GM19397 (cell line): ENCODE measurements at regions not wholly inside any gene's neighbourhood (a gene's known extent, or its start where the extent isn't known, plus 50 kb on each side); places are given as distances from the start of the nearest gene placed in this dataset.

ENCODE experiments used
- ATAC-seq: cut with Tn5 transposase; IDR thresholded peaks from one replicate; pipeline ENCODE4 v1.9.1; 2021; ENCODE audit warnings: mild to moderate bottlenecking, moderate library complexity; ENCODE audit not compliant: unreplicated experiment

DNA sequence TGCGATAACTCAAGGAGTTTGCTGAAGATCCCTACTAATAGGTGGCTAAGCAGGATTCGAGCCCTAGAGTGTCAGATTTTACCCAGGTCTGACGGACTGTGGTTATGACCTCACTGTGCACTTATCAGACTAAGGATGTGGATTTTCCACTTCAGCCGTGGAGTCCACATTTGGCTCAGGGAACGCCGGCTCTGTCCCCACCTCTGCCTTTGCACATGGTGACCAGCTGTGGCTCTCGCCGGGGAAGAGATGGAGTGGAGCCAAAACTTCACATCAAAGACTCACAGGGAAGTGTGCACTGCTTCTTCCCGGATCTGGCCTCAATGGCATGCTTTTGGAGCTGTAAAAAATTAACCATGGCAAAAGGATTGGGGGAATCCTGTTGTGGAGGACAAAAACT lies 249.3 kb upstream of the APCDD1 start:
- ATAC-seq = no peak

DNA sequence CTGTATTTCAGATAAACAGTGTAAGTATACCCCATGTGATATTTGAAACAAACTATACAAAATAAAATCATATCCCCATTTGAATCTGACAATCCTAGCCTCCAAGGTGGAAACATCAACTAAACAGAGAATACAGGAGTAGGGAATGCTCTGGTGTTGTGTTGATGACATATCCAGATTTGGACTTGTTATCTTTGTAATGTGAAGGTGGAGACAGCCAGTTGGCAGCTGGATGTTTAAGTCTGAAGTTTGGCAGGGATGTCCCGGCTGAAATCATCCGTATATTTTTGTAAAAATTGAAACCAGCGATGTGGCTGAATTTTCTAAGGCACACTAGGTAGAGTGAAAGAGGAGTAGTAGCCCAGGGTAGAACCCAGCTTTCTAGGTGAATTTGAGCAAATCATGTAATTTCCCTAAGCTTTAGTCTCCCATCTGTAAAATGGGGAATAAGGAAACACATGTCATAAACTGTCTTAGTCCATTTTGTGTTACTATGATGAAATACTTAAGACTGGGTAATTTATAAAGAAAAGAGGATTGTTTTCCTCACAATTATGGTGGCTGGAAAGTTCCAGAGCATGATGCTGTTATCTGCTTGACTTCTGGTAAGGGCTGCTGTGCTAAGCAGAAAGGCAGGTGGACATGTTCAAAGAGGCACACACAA lies 246.6 kb upstream of the APCDD1 start:
- ATAC-seq = no peak

DNA sequence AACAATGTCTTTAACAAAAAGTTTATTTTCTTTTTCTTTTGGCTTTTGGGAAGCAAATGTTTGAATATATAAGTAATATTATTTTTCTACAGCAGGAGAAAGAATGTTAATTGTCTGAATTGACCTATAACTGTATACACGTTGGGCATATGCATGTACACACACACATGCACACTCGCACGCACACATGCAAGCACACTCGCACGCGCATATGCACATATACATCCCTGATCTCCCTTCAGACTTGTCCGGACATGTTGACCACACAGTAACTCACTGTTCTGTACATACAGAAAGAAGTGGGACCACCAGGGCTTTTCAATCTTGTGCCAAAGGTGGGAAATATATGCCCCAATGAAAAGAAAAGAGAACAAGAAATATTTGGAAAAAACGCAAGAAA lies 245.1 kb upstream of the APCDD1 start:
- no peak for ATAC-seq

DNA sequence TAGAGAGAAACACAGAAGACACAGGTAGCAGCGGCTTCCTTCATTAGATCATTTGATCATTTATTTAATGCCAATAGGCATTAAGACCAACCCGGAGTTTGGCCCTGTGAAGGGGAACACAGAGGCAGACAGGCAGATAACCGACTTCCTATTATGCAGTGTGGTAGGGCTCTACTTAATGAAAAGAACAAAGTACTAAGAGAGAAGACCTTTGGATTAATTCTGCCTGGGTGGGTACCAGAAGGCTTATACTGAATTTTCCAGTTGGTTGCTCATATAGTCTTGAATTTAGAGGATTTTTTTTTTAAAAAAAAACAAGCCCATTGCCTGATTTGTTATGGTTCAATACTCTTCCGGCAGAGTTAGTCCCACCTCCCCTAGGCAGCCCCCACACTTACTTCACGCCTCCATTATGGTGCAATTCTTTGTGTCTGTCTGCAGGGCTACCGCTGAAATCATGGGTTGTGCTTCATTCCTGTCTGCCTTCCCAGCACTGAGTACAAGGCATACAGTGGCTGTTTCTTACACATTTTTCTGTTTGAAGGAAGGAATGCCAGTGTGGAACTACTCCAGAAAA lies 244.3 kb upstream of the APCDD1 start:
- ATAC-seq = no peak

DNA sequence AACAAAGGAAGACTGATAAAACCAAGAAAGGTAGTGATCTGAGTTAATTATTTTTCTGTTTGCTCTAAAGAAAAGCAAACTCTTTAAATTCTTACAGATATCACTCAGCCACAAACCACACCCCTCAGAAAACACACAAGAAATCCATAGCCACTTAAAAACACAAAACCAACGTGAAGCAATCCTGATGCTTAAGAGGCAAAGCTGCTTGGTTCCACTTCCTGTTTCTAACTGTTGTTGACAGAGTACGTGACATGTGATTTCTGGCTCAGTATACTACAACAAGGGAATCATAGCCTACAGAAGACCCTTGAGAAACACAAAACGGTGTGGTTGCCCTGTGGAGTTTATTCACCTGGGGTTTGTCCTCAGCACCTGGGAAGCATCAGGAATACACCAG lies 240.9 kb upstream of the APCDD1 start:
- ATAC-seq = peak; percentile 74

DNA sequence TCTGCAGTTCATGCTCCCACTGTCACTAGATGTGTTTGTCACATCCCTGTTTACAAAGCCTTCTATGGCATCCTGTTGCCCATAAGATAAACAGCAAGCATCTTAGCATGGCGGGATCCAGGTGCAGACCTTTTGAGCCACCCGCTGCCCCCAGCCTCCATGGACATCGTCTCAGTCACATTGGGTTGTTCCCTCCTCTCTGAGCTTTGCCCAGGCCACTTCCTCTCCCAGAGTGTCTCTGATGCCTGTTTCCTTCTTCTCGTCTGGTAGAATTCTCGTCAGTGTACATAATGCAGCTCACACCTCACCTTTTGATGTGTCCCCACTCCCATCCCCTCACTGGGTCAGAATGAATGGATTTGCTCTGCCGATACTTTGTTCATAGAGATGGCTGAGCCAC lies 239.0 kb upstream of the APCDD1 start:
- no peak for ATAC-seq

DNA sequence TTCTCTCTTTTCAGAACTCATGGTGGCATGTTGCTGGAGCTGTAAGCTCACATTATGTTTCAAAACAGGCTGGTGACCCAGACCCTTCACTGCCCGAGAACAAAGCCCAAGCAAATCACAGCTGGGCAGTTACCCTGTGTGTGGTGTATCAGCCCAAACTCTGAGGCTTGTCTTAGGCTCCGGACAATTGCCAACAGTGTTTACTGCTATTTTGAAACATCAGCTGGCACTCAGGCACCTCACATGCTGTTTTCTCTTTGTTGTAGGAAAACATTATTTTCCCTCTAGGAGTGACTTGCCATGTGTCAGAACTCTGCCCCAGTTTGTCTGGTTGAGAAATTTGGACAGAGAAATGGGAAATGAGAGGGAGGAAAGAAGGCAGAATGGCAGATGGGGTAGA lies 237.6 kb upstream of the APCDD1 start:
- ATAC-seq = no peak

DNA sequence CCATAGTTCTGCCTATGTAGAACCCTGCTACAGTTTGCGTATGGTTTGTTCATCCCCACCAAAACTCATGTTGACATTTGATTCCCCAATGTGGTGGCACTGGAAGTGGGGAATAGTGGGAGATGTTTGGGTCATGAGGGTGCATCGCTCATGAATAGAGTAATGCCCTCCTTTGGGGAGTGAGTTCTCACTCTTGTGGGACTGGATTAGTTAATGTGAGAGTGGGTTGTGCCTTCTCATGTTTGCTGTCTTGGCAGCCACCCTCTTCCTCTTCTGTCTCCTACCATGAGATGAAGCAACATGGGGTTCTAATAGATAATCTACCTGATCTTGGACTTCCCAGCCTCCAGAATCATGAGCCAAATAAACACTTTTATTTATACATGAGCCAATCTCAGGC lies 237.2 kb upstream of the APCDD1 start:
- ATAC-seq = no peak

DNA sequence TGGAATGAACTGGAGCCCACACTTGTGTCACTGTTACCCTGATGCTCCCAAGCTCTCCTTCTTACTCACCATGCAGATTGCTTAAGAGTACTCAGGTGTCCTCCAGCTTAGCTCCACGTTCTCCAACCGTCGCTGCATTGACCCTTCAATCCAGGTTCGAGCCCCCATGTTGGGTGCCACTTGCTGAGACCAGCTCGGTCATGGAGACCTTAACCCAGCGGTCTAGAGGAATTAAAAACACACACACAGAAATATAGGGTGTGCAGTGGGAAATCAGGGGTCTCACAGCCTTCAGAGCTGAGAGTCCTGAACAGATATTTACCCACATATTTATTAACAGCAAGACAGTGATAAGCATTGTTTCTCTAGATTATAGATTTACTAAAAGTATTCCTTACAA lies 229.1 kb upstream of the APCDD1 start:
- ATAC-seq = no peak

DNA sequence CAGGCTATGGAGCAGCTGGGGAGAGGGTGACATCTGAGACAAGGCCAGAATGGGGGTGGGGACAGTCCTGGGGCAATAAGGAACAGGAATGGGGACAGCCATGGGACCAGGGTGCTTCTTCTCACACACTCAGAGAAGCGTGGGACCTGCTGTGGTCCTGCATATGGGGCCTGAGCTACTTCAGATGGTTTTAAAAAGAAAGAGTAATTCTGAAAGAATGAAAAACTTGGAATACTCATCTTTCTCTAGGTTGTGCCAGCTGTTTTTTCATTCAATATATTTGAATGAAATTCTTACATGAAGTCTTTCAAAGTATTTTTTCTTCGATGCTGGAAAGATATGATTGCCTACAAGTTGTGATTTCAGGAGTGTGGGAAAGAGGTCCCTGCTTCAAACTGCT lies 227.5 kb upstream of the APCDD1 start:
- ATAC-seq = no peak

DNA sequence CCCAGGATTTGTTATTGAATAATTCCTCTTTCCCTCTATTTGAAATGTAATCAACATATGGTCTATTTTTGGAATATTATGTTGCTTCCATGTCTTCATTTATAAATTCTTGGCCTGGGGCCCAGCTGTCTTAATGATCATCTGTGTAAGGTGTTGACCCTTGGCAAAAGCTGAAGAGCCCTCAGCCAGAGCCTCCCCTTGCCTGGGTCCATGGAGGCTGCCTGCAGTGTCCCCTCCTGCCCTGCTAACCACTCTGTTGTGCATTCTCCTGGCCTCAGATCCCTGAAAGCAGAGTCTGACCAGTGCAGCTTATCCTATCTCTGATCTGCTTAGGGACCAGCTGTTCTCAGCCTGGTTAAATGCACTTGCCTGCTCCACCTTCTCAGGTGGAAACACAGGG lies 226.1 kb upstream of the APCDD1 start:
- ATAC-seq = no peak

DNA sequence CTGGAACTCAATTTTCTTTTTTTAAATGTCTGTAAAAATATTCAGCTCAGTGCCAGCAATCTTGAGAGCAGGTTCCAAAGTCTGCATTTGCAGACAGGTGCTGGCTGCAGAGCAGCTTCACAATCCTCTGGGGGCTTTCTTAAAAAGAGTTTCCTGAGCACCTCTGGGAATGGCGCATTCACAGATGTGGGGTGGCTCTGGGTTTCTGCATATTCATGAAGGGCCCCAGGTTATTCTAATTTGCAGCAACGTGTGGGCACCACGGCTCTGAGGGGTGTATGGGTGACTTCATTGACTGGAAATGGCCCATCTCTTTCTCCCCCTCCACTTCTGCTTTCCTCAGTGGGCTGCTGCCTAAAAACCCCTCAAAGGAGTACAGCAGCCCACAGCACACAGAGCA lies 225.0 kb upstream of the APCDD1 start:
- no peak for ATAC-seq

DNA sequence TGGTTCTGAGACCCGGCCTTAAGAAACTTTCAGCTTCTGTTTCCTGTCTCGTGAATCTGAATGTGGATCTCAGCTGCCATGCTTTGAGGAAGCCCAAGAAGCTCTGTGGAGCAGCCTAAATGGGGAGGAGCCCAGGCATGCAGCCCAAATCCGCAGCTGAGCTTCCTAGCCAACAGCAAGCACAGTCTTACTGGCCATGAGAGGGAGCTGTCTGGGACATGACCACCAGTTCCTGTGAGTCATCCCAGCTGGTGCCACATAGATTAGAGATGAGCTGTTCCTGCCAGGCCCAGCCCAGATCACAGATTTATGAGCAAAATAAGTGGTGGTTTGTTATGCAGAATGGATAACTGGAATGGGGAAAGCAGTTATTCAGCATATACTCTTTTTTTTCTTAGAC lies 224.4 kb upstream of the APCDD1 start:
- ATAC-seq = no peak

DNA sequence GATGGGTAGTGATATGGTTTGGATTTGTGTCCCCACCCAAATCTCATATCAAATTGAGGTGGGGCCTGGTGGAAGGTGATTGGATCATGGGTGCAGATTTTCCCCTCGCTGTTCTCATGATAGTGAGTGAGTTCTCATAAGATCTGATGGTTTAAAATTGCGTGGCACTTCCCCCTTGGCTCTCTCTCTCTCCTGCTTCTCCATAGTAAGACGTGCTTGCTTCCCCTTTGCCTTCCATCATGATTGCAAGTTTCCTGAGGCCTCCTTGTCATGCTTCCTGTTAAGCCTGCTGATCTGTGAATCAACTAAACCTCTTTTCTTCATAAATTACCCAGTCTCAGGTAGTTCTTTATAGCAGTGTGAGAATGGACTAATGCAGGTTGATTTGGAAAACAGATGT lies 223.2 kb upstream of the APCDD1 start:
- no peak for ATAC-seq

DNA sequence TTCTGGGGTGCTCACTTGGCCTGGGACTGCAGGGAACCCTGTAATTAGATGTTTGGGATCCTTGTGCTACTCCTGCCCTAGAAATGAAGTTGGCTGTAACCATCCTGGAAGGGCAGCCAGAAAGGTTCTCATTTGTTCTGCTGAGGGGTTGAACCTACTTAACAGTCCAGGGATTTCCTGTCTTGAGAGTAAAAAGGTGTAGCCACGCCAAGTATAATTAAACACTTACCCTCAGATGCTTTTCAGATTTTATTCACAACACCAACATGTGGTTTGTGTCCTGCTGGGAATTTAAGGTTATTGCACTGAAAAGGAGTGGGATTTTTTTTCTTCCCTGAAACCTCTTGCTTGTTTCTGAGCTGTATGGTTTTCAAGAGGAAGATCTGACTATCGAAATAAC lies 222.4 kb upstream of the APCDD1 start:
- ATAC-seq = no peak

DNA sequence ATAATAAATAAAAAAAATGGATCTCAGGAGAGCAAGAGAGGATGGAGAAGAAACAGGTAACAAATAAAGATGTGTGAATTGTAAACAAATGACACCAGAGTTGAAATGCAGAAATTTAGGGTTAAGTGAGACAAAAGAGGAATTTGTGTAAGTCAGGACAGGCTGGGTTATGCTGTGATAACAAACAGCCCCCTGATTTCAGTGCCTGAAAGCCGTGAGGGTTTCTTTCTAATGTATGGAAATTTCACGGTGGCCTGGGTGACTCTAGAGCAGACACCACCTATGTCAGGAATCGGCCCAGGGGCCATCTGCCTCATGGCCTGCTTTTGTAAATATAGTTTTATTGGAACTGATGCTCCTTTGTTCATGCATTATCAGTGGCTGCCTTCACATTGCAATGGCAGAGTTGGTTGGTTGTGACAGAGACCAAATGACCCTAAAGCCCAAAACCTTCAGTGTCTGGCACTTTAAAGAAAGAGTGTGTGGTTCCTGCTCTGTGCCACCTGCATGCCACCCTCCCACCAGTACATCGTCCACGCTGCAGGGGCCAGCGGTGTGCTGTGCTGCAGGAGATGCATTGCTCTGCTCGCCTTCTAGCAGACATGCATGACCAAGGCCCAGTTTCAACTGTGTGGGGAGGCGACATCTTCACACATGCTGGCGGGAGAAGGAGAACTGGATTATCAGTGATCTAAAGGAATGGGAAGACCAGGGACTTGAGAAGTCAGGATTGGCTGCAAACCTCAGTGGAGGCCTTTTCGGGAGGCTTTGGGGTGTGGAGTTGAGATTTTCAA lies 221.2 kb upstream of the APCDD1 start:
- no peak for ATAC-seq

DNA sequence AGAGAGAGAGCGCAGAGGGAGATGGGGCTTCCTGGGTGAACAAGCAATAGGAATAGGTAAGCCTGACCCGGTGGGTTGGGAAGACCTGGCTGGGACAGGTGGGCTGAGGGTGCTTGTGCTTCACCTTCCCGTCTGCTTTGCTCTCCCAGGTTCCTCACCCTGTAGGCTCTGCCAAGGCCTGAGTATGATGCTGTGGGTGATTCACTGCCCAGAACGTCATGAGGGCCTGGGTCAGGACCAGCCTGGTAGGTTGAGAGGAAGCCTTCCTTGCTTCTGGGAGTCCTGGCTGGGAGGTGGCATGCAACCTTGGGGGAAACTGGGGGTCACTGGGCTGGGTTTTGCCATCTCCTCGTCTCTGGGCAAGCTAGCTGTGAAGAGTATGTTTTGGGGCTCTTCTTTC lies 220.2 kb upstream of the APCDD1 start:
- no peak for ATAC-seq

DNA sequence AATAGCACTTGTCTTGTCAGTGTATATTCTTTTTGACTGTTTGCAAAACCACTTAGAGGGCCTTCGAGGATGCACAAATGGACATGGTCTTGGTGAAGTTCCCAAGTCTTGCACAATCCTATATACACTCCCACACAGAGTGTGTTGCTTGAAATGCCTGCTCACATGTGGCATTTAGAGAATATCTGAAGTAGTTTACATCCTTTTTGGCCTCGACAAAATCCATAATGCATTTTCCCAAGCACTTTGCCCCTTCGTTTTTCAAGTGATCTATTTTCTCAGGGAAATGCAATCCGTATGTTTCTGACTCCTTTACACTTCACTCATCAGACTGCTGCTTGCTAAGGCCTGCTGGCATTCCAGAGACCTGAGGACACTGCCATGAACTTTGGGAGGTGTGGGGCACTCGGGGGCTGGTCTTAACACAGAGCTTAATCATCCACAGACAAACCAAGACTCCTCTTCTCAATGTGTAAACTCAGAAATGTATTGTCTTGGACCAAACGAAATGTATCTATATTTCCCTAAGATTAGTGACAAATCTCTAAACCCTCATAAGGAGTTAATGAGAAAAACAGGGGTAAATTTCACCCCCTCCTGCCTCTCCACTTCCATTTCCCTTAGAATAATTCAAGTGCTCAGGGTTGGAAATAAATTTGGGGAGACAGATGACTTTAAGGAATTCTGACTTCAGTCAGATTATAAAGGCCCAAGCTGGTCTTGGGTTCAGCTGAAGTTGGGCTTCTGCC lies 219.3 kb upstream of the APCDD1 start:
- ATAC-seq = no peak

DNA sequence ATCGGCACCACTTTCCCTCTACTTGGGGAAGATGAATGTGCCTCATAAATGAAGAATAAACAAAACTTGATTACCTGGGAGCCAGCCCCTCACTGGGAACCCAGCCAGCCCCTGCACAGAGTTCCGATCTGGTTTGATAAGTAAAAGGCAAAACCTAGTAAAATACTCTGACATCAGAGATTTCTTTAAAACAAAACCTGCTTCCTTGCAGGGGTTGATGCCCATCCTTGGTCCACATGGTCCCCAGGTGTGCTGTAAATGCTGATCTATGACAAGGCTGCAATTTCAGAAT lies 218.8 kb upstream of the APCDD1 start:
- ATAC-seq = no peak

DNA sequence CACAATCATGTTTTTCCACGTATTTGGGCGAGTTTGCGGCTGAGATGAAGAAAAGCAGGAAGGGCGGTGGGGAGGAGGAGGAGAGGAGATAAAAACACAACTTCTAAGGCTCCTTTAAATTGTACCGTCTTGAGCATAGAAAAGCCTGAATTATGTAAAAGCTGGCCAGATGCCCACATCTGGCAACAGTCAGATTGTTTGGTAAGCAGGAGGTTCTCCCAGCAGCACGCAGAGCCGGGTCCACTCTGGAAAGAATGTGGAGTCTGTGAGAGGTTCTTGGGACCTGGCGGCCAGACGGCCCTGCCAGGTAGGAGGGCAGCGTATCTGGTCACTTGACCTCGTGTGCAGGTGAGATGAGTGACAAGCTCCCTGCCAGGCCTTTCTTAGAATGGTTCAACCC lies 215.3 kb upstream of the APCDD1 start:
- ATAC-seq = no peak

DNA sequence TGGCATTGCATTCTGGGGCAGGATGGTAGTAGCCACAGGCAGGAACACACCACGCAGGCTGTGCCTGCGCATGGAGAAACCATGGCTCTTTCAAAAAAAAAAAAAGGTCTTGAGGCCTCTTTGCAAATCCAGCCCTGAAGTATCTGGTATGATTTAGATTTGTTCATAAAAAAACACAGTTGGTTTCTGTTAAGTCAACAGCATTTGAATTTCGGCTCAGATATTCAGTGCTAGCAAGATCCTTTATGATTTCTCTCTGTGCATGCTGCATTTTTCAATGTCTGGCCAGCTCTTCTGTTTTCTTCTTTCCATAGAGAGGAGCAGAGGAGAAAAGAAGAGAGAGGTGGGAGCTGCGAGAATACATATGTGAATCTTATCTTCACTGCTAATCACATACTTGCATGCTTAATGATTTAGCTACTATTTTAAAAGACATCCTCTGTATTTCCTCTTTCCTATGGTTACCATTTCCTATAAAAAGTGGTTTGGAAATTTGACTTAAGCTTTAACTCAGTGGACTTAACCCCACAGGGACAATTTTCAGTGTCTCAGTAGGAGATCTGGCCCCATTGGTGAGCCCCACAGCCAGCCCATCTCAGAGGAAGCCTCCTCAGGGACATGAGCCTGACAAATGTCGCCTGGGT lies 214.3 kb upstream of the APCDD1 start:
- no peak for ATAC-seq
